CD14-positive monocyte (primary cell): ENCODE measurements at regions not wholly inside any gene's neighbourhood (a gene's known extent, or its start where the extent isn't known, plus 50 kb on each side); places are given as distances from the start of the nearest gene placed in this dataset.

Experiments used
- DNase-seq, 3 donors: peaks; one replicate each; pipeline ENCODE4 v3.0.0-alpha.2; 2011 to 2022
- H2AFZ ChIP-seq: 2 replicates; pipeline ENCODE4 v1.6.0; 2012; ENCODE audit warnings: mild to moderate bottlenecking, low read depth, low read length, inconsistent platforms; ENCODE audit not compliant: insufficient read depth, poor library complexity, severe bottlenecking
- H3K27ac ChIP-seq, 2 donors: 1 replicate in 1 of 2; 2 replicates in 1 of 2; pipeline ENCODE4 v1.5.1; 2012 to 2013; ENCODE audit warnings: low read length in 2 of 2, control low read depth in 1 of 2, inconsistent platforms in 1 of 2, low read depth in 1 of 2, mild to moderate bottlenecking in 1 of 2
- H3K27me3 ChIP-seq, 2 donors: one replicate each; pipeline versions ENCODE4 v1.6.0 to v1.6.1; 2011 to 2013; ENCODE audit warnings: low read length in 2 of 2; ENCODE audit not compliant: control insufficient read depth in 2 of 2, insufficient read depth in 2 of 2
- H3K36me3 ChIP-seq, 2 donors: replicated peaks in 1 of 2; 1 replicate in 1 of 2; 2 replicates in 1 of 2; pipeline versions ENCODE4 v1.5.1 to v1.6.1; 2012 to 2013; ENCODE audit warnings: low read length in 2 of 2, control low read depth in 1 of 2, inconsistent platforms in 1 of 2, mild to moderate bottlenecking in 1 of 2; ENCODE audit not compliant: insufficient read depth in 2 of 2, control insufficient read depth in 1 of 2
- H3K4me1 ChIP-seq, 2 donors: 1 replicate in 1 of 2; 2 replicates in 1 of 2; pipeline versions ENCODE4 v1.5.1 to v1.6.1; 2012 to 2013; ENCODE audit warnings: low read length in 2 of 2, control low read depth in 1 of 2, inconsistent platforms in 1 of 2, mild to moderate bottlenecking in 1 of 2, moderate library complexity in 1 of 2; ENCODE audit not compliant: insufficient read depth in 2 of 2, control insufficient read depth in 1 of 2
- H3K4me2 ChIP-seq: replicated peaks from 2 replicates; pipeline ENCODE3; 2012; ENCODE audit warnings: low read length, moderate library complexity, mild to moderate bottlenecking; ENCODE audit not compliant: poor library complexity, severe bottlenecking; ENCODE audit errors: extremely low read depth
- H3K4me3 ChIP-seq, 3 experiments: fragments of 200-600 bp in 1 of 3; sonication (generic) in 1 of 3; replicated peaks in 1 of 3; 1 replicate in 2 of 3; 2 replicates in 1 of 3; pipeline ENCODE4 v1.5.1; 2011 to 2013; ENCODE audit warnings: low read length in 3 of 3, mild to moderate bottlenecking in 3 of 3, control low read depth in 2 of 3, low read depth in 2 of 3, inconsistent platforms in 1 of 3, moderate library complexity in 1 of 3
- H3K79me2 ChIP-seq: 2 replicates; pipeline ENCODE4 v1.6.0; 2012; ENCODE audit warnings: mild to moderate bottlenecking, control low read depth, inconsistent platforms, low read length, moderate library complexity; ENCODE audit not compliant: insufficient read depth
- H3K9ac ChIP-seq: 2 replicates; pipeline ENCODE4 v1.6.0; 2017; ENCODE audit warnings: low read length, mild to moderate bottlenecking; ENCODE audit not compliant: insufficient read depth, poor library complexity, severe bottlenecking
- H3K9me3 ChIP-seq, 2 donors: replicated peaks in 1 of 2; 1 replicate in 1 of 2; 2 replicates in 1 of 2; pipeline versions ENCODE4 v1.5.1 to v1.6.1; 2012 to 2013; ENCODE audit warnings: low read length in 2 of 2, control low read depth in 1 of 2; ENCODE audit not compliant: control insufficient read depth in 1 of 2, insufficient read depth in 1 of 2
- H4K20me1 ChIP-seq: 2 replicates; pipeline ENCODE4 v1.6.0; 2012; ENCODE audit warnings: mild to moderate bottlenecking, low read length, control low read depth, moderate library complexity; ENCODE audit not compliant: insufficient read depth
- H3K27ac Mint-ChIP-seq, 7 donors: one replicate each; pipeline ENCODE4 v1.8.0; 2020; ENCODE audit warnings: mild to moderate bottlenecking in 7 of 7, mixed read lengths in 7 of 7, moderate library complexity in 6 of 7, inconsistent platforms in 2 of 7
- H3K27me3 Mint-ChIP-seq, 3 donors: one replicate each; pipeline ENCODE4 v1.8.0; 2021 to 2022; ENCODE audit warnings: low read depth in 3 of 3, mild to moderate bottlenecking in 3 of 3, mixed read lengths in 3 of 3, moderate library complexity in 3 of 3, inconsistent platforms in 1 of 3
- H3K36me3 Mint-ChIP-seq, 2 donors: one replicate each; pipeline ENCODE4 v1.8.0; 2020; ENCODE audit warnings: mixed read lengths in 2 of 2, inconsistent platforms in 1 of 2, mild to moderate bottlenecking in 1 of 2
- H3K4me1 Mint-ChIP-seq: one replicate; pipeline ENCODE4 v1.8.0; 2020; ENCODE audit warnings: mild to moderate bottlenecking, mixed read lengths
- H3K4me3 Mint-ChIP-seq, 2 donors: one replicate each; pipeline ENCODE4 v1.8.0; 2020; ENCODE audit warnings: mild to moderate bottlenecking in 2 of 2, mixed read lengths in 2 of 2, moderate library complexity in 1 of 2
- H3K9me3 Mint-ChIP-seq, 7 donors: one replicate each; pipeline ENCODE4 v1.8.0; 2020 to 2022; ENCODE audit warnings: mixed read lengths in 7 of 7, mild to moderate bottlenecking in 6 of 7, moderate library complexity in 6 of 7, inconsistent platforms in 2 of 7
- WGBS: methylation state at CpG from one replicate; pipeline ENCODE4 v1.1.5; 2013; ENCODE audit warnings: missing lambda C conversion rate; ENCODE audit not compliant: insufficient coverage; 5-methylcytosine and 5-hydroxymethylcytosine counted together
- intact Hi-C, 2 donors: fragments of 100-400 bp; cut with micrococcal nuclease; formaldehyde crosslinking; loops; one replicate each; pipeline versions ENCODE4 v1.15.0 to v1.15.1; 2023
- TF ChIP-seq, protein P1 (sequence below): fragments of 200-600 bp; IDR thresholded peaks from one replicate; pipeline ENCODE4 v1.8.0; 2022; ENCODE audit warnings: antibody characterized with exemption, mild to moderate bottlenecking

DNA sequence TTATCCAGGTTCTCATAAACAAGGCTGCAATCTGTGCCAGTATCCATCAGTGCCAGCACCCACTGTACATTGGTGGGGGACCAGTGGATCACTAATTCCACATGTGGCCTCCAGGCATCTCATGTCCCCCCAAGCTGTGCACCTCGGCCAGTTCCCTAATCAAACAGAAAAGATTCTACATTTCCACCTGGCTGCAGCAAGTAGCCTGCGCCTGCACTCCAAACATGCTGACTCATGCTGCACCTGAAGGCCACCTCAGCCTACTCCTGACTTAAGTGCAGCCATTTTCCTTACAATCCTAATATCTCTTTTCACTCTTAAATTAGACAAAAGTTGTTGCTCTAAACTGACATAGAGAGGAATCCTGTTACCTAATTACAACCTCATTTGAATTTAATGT, 729.4 kb upstream of the MIR17HG start:
- Histone ChIP-seq H3K4me1 (no peaks in the 10 kb centered on the region), H3K27ac (no peak overlapping the region), H3K9ac (no peak overlapping the region), H3K9me3 (peaks cover 13 to 43% of the 10 kb centered on the region in 2 donors), H2AFZ (no peak overlapping the region), H3K27me3 (no peaks in the 10 kb centered on the region), H3K36me3 (no peaks in the 10 kb centered on the region), H3K79me2 (no peaks in the 10 kb centered on the region), H3K4me3 (no peak overlapping the region), H3K4me2 (no peak overlapping the region), H4K20me1 (no peaks in the 10 kb centered on the region)
- intact Hi-C loops = no loop called here
- no peak for DNase-seq
- Mint-ChIP-seq H3K27me3 (peaks cover 0 to 1% (median 0%) of the 10 kb centered on the region in 3 donors), H3K4me3 (no peak overlapping the region), H3K27ac (peak overlapping the region in 1 of 7 donors; percentile 13), H3K36me3 (no peaks in the 10 kb centered on the region), H3K9me3 (peaks cover 0 to 35% (median 17%) of the 10 kb centered on the region in 7 donors), H3K4me1 (no peaks in the 10 kb centered on the region)
- 92% methylated on average over 2 of the region's 2 CpGs for WGBS
- TF ChIP-seq, protein P1, sequence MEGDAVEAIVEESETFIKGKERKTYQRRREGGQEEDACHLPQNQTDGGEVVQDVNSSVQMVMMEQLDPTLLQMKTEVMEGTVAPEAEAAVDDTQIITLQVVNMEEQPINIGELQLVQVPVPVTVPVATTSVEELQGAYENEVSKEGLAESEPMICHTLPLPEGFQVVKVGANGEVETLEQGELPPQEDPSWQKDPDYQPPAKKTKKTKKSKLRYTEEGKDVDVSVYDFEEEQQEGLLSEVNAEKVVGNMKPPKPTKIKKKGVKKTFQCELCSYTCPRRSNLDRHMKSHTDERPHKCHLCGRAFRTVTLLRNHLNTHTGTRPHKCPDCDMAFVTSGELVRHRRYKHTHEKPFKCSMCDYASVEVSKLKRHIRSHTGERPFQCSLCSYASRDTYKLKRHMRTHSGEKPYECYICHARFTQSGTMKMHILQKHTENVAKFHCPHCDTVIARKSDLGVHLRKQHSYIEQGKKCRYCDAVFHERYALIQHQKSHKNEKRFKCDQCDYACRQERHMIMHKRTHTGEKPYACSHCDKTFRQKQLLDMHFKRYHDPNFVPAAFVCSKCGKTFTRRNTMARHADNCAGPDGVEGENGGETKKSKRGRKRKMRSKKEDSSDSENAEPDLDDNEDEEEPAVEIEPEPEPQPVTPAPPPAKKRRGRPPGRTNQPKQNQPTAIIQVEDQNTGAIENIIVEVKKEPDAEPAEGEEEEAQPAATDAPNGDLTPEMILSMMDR = no peak

DNA sequence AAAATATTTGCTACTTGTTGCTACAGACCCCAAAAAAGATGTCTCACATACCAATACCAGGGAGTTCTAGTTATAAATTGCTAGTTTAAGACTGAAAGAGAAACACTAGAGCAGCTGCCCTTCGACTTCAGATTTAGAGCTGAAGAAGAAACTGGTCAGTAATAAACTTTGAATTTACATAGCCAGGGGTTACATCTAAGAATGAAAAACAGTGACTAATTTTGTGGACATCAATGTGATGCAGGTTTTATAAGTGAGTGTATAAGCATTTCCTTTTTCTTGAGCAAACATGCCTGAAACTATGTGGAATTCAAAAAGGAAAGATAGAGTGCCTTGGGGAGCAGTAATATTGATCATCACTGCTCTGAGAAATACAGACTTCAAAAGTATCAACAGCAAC, 724.9 kb upstream of the MIR17HG start:
- H3K9me3 ChIP-seq = peaks cover 0 to 7% of the 10 kb centered on the region in 2 donors
- H3K4me3 ChIP-seq = no peak overlapping the region
- Mint-ChIP-seq H3K4me3 (no peak overlapping the region), H3K9me3 (peaks cover 0 to 7% (median 4%) of the 10 kb centered on the region in 7 donors), H3K27ac (no peak overlapping the region), H3K4me1 (no peaks in the 10 kb centered on the region), H3K27me3 (no peaks in the 10 kb centered on the region), H3K36me3 (no peaks in the 10 kb centered on the region)
- no peak overlapping the region for H3K9ac ChIP-seq
- intact Hi-C loops = no loop called here
- H3K4me1 ChIP-seq = no peaks in the 10 kb centered on the region
- DNase-seq = no peak
- no peaks in the 10 kb centered on the region for H3K79me2 ChIP-seq
- H3K4me2 ChIP-seq = no peak overlapping the region
- no peak overlapping the region for H3K27ac ChIP-seq
- no CpG with 5 or more reads among the region's 1 CpG for WGBS
- H3K36me3 ChIP-seq = no peaks in the 10 kb centered on the region
- H4K20me1 ChIP-seq = no peaks in the 10 kb centered on the region
- no peaks in the 10 kb centered on the region for H3K27me3 ChIP-seq
- no peak overlapping the region for H2AFZ ChIP-seq
- TF ChIP-seq, protein P1 = no peak
